Stimulated activated naive CD8-positive, alpha-beta T cell treated with anti-CD3 and anti-CD28 coated beads, Interleukin-15, amount 100 ng/mL, for 72 hours (primary cell): ENCODE measurements at regions not wholly inside any gene's neighbourhood (a gene's known extent, or its start where the extent isn't known, plus 50 kb on each side); places are given as distances from the start of the nearest gene placed in this dataset.

ENCODE experiments used
- ATAC-seq: fragments of 150-1000 bp; cut with Tn5 transposase; 2 replicates; pipeline ENCODE4 v1.10.0; 2021; ENCODE audit warnings: mild to moderate bottlenecking, moderate library complexity
- DNase-seq, 2 donors: peaks; one replicate each; pipeline ENCODE4 v3.0.0; 2021 to 2022
- H3K27ac Mint-ChIP-seq, 2 donors: one replicate each; pipeline ENCODE4 v1.8.0; 2022; ENCODE audit warnings: mild to moderate bottlenecking in 2 of 2, mixed read lengths in 2 of 2, moderate library complexity in 2 of 2
- H3K27me3 Mint-ChIP-seq: one replicate; pipeline ENCODE4 v1.8.0; 2022; ENCODE audit warnings: mixed read lengths
- H3K4me1 Mint-ChIP-seq: one replicate; pipeline ENCODE4 v1.8.0; 2022; ENCODE audit warnings: mild to moderate bottlenecking, mixed read lengths
- H3K4me3 Mint-ChIP-seq, 2 donors: one replicate each; pipeline ENCODE4 v1.8.0; 2022; ENCODE audit warnings: mild to moderate bottlenecking in 2 of 2, mixed read lengths in 2 of 2, moderate library complexity in 1 of 2
- H3K9me3 Mint-ChIP-seq, 2 donors: one replicate each; pipeline ENCODE4 v1.8.0; 2022; ENCODE audit warnings: mixed read lengths in 2 of 2

DNA sequence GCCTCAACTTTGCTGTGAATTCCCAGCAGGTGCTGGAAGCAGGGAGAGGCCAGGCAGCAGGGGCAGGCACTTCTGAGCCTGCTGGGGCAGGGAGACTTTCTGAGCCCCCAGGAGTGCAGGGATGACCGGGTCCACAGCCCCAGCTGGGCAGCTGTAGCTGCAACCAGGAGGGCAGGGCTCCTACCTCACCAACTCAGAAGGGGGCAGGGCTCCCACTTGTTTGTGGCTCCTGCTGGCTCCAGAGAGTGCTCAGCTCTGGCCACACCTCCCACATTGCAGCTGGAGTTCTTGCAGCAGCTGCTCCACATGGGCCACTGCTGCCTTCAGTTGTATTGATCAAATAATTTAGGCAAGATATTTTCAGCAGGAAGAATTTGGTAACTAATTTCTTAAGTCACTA, 812.3 kb downstream of the NSUN3 start:
- H3K9me3 Mint-ChIP-seq = no peaks in the 10 kb centered on the region
- ATAC-seq (no peak), DNase-seq (no peak)
- no peaks in the 10 kb centered on the region for H3K27me3 Mint-ChIP-seq
- H3K27ac Mint-ChIP-seq = no peak overlapping the region
- H3K4me1 Mint-ChIP-seq = no peaks in the 10 kb centered on the region
- no peak overlapping the region for H3K4me3 Mint-ChIP-seq

DNA sequence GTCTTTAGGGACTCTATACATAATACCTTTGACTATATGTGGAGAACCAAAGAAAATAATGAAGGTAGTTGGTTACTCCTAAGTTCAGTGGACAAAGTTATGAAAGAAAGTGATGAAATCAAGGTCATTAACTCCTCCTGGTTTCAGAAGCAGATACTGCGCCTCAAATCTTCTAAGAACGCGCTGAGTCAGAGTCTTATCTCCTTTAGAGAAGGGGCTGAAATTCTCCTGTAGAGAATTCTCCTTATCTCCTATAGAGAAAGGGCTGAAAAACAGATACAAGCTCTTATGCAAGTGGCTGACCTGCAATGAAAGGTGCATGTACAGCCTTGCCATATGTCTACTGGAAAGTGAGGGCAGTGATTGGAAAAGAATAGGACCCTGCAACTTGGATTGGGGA, 824.2 kb downstream of the NSUN3 start:
- Mint-ChIP-seq H3K4me3 (no peak overlapping the region), H3K27me3 (no peaks in the 10 kb centered on the region), H3K4me1 (no peaks in the 10 kb centered on the region), H3K27ac (no peak overlapping the region), H3K9me3 (peaks cover 0 to 12% of the 10 kb centered on the region in 2 donors)
- ATAC-seq = no peak
- DNase-seq = no peak

DNA sequence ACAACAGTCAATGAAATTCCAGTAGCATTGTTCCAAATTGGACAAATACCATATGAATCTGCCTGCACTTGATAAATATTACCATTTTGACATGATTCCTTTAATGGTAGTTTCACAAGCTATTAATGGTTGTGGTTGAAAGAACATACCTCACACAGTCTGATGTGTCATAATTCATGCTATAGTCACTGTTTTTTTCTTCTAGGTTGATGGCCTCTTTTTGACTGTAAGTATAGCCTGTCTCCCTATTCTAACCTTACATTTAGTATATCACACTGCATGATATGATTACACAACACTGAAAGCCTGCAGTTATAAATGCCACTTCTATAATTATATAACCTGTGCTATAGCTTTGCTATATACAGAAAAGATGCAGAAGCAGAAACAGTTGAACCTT, 834.1 kb downstream of the NSUN3 start:
- Mint-ChIP-seq H3K9me3 (no peaks in the 10 kb centered on the region), H3K4me1 (no peaks in the 10 kb centered on the region), H3K27ac (no peak overlapping the region), H3K4me3 (no peak overlapping the region), H3K27me3 (no peaks in the 10 kb centered on the region)
- DNase-seq (no peak), ATAC-seq (no peak)

DNA sequence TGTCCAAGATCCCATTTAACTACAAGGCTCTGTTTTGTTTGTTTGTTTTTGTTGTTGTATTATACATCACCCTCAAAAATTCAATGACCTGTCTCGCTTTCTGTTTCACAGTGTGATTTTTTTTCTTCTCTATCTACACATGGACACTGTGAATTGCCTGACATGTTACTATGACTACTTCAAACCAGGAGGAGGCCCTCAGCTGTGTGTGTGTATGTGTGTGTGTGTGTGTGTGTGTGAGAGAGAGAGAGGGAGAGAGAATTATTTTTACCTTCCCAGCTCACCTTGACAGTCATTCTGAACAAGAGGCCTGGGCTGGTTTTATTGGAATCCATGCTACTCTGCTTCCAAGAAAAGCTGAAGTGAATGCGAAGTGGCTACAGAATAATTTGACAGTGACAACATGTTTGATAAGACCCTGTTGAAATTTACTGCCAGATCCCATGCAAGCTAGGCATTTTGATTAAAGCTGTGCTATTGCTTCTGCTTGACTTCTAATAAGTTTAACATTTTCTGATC, 841.4 kb downstream of the NSUN3 start:
- H3K9me3 Mint-ChIP-seq = no peaks in the 10 kb centered on the region
- DNase-seq (no peak), ATAC-seq (no peak)
- H3K4me3 Mint-ChIP-seq = no peak overlapping the region
- H3K27ac Mint-ChIP-seq = no peak overlapping the region
- no peaks in the 10 kb centered on the region for H3K4me1 Mint-ChIP-seq
- no peaks in the 10 kb centered on the region for H3K27me3 Mint-ChIP-seq

DNA sequence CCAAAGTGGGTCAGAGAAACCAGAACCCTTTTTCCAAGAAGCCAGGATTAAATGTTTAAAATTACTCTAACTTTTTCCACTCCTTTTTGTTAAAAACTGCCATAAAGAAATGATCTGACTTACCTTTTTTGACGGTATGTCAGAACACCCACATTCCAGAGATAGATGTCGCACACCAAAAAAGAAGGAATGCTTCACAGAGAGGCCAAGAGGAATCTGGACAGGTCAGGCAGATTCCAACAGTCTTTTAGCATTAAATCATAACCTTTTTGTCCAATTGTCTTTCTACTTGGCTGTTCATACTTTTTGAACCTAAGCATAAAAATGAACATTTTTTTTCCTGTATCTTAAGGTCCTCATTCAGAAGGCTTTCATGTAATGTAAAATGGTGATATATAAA, 846.9 kb downstream of the NSUN3 start:
- H3K27ac Mint-ChIP-seq = no peak overlapping the region
- peaks cover 4 to 12% of the 10 kb centered on the region in 2 donors for H3K9me3 Mint-ChIP-seq
- ATAC-seq = no peak
- H3K4me1 Mint-ChIP-seq = no peaks in the 10 kb centered on the region
- no peak for DNase-seq
- no peaks in the 10 kb centered on the region for H3K27me3 Mint-ChIP-seq
- H3K4me3 Mint-ChIP-seq = no peak overlapping the region

DNA sequence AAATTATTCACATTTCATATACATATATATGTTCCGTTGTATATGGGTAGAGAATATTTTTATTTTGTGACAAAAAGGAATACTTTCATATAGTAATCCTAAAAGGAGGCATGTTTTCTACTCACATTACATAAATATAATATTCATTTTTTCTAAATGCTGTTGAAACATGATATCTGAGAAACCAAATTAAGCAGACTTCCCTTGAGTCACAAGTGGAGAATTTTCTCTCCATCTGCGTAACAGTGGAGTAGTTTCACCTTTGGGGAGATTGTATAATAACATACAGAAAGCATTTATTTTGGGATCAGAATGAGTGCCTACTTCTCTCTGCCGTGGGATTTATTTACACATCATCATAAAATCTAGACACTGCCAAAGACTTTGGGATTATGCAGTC, 849.8 kb downstream of the NSUN3 start:
- H3K9me3 Mint-ChIP-seq = peaks cover 4 to 12% of the 10 kb centered on the region in 2 donors
- no peak overlapping the region for H3K4me3 Mint-ChIP-seq
- ATAC-seq = no peak
- no peaks in the 10 kb centered on the region for H3K4me1 Mint-ChIP-seq
- H3K27ac Mint-ChIP-seq = no peak overlapping the region
- H3K27me3 Mint-ChIP-seq = no peaks in the 10 kb centered on the region
- DNase-seq = no peak

DNA sequence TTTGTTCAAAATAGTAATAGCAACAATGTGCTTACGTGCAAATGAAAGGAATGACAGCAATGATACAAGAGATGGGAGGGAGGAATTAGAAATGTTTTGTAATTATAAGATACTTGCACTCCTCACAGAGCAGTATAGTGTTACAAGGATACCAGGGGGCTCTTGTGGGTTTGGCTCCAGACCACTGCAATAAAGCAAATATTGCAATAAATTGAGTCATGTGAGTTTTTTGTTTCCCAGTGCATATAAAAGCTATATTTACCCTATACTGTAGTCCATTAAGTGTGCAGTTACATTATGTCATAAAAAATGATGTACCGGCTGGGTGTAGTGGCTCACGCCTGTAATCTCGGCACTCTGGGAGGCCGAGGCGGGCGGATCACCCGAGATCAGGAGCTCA, 864.3 kb downstream of the NSUN3 start:
- H3K27ac Mint-ChIP-seq = no peak overlapping the region
- ATAC-seq = no peak
- H3K27me3 Mint-ChIP-seq = no peaks in the 10 kb centered on the region
- H3K4me3 Mint-ChIP-seq = no peak overlapping the region
- DNase-seq = no peak
- no peaks in the 10 kb centered on the region for H3K4me1 Mint-ChIP-seq
- peaks cover 5 to 6% of the 10 kb centered on the region in 2 donors for H3K9me3 Mint-ChIP-seq

DNA sequence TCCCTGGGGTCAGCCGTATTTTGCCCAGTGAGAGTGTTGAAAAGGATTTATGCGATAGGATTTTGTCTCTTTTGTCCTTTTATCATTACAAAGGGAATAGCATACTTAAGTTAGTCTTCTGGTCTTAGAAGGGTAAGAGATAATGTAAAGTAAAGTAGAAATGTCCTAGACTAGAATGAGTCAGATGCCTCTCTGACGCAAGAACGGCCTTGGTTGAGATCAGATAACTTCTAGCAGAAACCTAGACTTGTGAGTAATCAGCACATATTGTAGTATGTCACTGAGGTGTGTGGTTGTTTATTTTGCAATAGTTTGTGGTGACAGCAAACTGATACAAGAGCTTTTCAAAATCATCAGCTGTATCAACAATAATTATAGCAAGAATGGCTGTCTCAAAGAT, 866.1 kb downstream of the NSUN3 start:
- Mint-ChIP-seq H3K4me1 (no peaks in the 10 kb centered on the region), H3K27me3 (no peaks in the 10 kb centered on the region), H3K4me3 (no peak overlapping the region), H3K9me3 (peaks cover 5 to 6% of the 10 kb centered on the region in 2 donors), H3K27ac (no peak overlapping the region)
- ATAC-seq = no peak
- DNase-seq = no peak

DNA sequence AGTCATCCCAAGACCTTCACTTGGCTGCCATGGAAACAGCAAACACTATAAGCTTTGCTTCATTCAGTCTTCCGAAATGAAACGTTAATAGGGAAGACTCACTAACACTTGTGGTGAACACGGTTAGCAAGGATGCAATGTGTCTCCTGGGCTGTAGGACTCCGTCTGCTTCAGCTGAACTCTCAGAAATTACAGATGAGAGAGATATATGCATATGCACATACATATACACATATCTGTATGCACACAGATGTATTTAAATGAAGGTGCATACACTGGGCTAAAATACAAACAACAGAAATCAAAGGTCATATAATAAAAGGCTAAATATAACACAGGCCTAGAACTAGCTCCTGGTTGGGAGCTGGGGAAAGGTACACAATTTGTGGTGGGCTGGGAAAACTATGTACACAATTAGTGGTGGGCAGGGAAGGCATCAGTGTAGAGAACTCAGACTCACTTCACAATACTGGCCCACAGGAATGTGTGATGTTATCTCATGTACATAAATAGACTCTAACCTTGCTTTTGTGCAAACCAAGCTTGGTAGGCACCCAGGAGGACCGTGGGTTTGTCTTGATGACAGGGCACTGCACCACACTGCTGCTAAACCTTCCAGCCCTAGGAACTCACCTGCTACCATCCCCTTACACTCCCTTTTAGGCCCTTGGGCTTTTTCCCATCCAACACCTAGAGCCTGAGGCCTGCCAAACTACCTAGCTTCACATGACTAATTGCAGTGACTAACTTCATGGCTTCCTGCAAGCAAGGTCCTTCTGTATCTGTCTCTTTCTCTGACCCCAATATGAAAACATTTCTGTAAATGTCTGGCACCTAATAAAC, 873.1 kb downstream of the NSUN3 start:
- Mint-ChIP-seq H3K27me3 (no peaks in the 10 kb centered on the region), H3K4me1 (no peaks in the 10 kb centered on the region)

DNA sequence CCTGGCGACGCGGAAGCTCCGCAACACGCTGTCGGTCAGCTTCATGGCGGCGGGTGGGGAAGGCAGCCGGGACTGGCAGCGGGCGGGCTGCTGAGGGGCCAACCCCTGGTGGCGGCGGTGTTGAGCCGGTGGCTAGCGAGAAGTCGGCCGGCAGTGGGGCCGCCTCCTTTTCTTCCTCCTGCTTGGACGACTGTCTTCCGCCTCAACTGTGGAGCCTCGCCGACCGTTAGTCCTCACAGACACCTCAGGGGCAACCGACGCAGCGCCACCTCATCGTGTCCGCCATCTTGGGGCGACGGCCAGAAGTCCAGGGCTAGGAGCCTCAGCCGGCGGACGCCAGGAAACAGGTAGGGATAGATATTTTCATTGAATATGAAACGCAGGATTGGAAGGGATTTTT, 875.1 kb downstream of the NSUN3 start:
- Mint-ChIP-seq H3K27ac (no peak overlapping the region), H3K4me3 (no peak overlapping the region), H3K27me3 (no peaks in the 10 kb centered on the region), H3K9me3 (peaks cover 18 to 27% of the 10 kb centered on the region in 2 donors), H3K4me1 (no peaks in the 10 kb centered on the region)
- no peak for ATAC-seq
- no peak for DNase-seq

More for the DNA sequence above, 873.1 kb downstream of the NSUN3 start:
- ATAC-seq (no peak), DNase-seq (no peak)
- Mint-ChIP-seq H3K4me3 (no peak overlapping the region), H3K9me3 (peaks cover 16 to 27% of the 10 kb centered on the region in 2 donors), H3K27ac (no peak overlapping the region)

DNA sequence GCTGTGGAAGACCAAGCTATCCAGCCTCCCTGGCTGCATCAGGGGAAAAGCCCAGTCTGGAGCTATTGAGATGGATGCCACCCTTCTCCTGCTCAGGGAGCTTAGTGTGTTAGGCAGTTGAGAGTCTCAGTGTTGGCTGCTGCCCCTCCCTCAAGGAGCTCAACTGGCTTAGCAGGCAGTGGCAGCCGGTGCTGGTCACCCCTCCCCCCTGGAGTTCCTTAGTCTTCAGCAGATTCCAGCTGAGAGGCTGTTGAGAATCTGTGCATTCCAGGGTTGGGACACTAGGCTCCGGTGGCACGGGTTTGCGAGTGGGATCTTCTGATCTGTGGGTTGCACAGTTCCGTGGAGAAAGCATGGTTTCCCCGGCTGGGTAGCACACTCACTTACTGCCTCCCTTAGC, 883.8 kb downstream of the NSUN3 start:
- Mint-ChIP-seq H3K27ac (no peak overlapping the region), H3K9me3 (peaks cover 8 to 10% of the 10 kb centered on the region in 2 donors), H3K4me1 (no peaks in the 10 kb centered on the region), H3K4me3 (no peak overlapping the region), H3K27me3 (no peaks in the 10 kb centered on the region)
- ATAC-seq = no peak
- DNase-seq = no peak

DNA sequence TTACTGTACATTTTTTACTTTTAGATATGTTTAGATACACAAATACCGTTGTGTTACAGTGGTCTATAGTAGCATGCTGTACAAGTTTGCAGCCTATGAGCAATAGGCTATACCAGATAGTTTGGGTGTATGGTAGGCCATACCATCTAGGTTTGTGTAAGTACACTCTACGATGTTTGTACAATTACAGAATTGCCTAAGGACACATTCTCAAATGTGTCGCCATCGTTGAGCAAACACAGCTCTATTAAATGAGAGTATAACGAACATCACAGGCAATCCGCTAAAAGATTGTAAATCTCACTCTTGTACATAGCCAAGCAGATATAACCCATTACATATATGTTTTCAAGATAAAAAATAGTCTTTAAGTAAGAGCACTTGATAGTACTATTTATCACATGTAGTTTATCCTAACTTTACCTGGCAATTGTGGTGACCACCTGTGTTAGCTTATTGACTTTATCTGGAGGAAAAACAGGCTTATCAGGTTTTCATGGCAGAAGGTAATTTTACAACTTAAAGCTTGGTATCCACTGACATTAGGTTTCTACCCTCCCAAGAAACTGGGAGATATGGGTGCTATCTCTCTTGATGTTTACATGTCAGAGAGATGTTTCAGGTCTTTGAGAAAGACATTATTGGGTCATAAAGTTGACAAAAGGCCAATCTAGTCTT, 898.7 kb downstream of the NSUN3 start:
- H3K4me1 Mint-ChIP-seq = no peaks in the 10 kb centered on the region
- DNase-seq (no peak), ATAC-seq (no peak)
- H3K27ac Mint-ChIP-seq = no peak overlapping the region
- H3K27me3 Mint-ChIP-seq = no peaks in the 10 kb centered on the region
- H3K4me3 Mint-ChIP-seq = no peak overlapping the region
- H3K9me3 Mint-ChIP-seq = peaks cover 5 to 10% of the 10 kb centered on the region in 2 donors

DNA sequence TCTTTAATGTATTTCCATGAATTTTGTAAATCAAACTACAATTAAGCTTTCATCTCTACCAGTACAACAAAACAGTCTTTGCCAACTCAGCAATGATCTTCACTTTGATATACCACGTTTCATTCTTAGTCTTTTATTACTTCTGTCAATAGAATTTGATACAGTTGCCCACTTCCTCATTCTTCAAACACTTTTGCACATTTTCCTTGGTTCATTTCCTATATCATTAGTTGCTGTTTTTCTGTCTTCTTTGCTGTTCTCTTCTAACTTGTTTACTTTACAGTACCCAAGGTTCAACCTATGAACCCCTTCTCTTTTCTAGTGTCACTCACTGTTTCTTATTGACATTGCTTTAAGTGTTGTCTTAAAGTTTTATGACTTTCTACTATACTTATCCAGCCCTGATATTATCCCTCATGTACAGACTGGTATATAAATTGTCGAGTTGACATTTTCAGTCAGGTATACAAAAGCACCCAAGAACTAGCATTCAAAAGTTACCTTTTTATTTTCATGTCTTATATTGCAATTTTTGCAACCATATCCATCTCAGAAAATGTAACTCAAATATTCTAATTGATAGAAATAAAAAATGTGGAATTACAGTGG, 903.1 kb downstream of the NSUN3 start:
- Mint-ChIP-seq H3K9me3 (peaks cover 5 to 13% of the 10 kb centered on the region in 2 donors), H3K4me3 (no peak overlapping the region), H3K4me1 (no peaks in the 10 kb centered on the region), H3K27ac (no peak overlapping the region), H3K27me3 (no peaks in the 10 kb centered on the region)
- no peak for ATAC-seq
- no peak for DNase-seq

DNA sequence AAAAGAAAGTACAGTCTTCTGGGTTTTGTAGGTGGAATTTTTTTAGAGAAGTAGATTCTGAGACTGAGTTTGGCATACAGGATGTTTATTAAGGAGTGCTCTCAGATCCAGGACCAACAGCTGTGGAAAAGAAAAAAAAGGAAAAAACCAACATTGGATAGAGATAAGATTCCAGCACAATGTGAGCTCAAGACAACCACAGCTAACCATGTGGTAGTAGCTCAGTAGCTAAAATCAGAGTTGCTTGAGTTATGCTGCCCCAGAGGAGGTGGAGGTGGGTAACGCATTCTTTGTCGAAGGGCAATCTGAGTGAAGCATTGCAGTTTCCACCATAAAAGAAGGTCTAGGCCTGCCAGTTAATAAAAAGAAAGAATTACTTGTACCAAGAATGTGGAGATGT, 904.3 kb downstream of the NSUN3 start:
- Mint-ChIP-seq H3K27me3 (no peaks in the 10 kb centered on the region), H3K9me3 (peaks cover 5 to 13% of the 10 kb centered on the region in 2 donors), H3K4me1 (no peaks in the 10 kb centered on the region), H3K27ac (no peak overlapping the region), H3K4me3 (no peak overlapping the region)
- ATAC-seq (no peak), DNase-seq (no peak)

DNA sequence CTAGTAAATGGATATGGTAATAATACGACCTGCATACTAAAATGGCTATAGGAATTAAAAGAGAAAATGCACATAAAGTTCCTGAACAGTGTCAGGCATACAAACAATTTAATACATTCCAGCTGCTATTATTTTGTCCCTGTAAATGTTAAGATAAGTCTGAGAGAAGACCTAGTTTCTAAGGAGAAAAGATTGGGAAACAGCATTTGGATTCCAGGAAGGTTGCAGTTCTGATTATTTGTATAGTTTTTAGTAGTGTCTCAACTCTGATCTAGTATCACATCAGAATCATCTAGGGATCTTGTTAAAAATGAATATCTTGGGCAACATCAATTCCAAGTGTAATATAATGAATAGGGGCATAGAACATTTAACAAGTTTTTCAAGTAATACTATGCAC, 905.7 kb downstream of the NSUN3 start:
- H3K4me3 Mint-ChIP-seq = no peak overlapping the region
- peaks cover 5 to 13% of the 10 kb centered on the region in 2 donors for H3K9me3 Mint-ChIP-seq
- DNase-seq (no peak), ATAC-seq (no peak)
- no peak overlapping the region for H3K27ac Mint-ChIP-seq
- no peaks in the 10 kb centered on the region for H3K4me1 Mint-ChIP-seq
- H3K27me3 Mint-ChIP-seq = no peaks in the 10 kb centered on the region

DNA sequence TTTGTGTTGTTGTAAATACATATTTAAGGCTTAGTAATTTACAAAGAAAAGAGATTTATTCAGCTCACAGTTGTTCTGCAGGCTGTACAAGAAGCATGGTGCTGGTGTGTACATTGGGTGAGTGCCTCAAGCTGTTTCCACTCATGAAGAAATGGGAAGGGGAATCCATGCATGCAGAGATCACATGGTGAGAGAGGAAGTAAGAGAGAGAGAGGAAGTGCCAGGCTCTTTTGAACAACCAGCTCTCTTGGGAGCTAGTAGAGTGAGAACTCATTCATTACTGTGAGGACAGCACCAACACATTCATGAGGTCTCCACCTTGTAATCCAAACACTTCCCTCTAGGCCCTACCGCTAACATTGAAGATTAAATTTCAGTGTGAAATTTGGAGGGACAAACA, 909.2 kb downstream of the NSUN3 start:
- peaks cover 14% of the 10 kb centered on the region in 2 donors for H3K9me3 Mint-ChIP-seq
- no peaks in the 10 kb centered on the region for H3K27me3 Mint-ChIP-seq
- H3K4me3 Mint-ChIP-seq = no peak overlapping the region
- ATAC-seq (no peak), DNase-seq (no peak)
- no peak overlapping the region for H3K27ac Mint-ChIP-seq
- H3K4me1 Mint-ChIP-seq = no peaks in the 10 kb centered on the region
